Esophagus squamous epithelium (tissue), 5 donors: ENCODE measurements at regions not wholly inside any gene's neighbourhood (a gene's known extent, or its start where the extent isn't known, plus 50 kb on each side); places are given as distances from the start of the nearest gene placed in this dataset.

Experiments
- DNase-seq: peaks from one replicate; lab custom pipeline; 2025; lab: John Stamatoyannopoulos, UW
- H3K27ac ChIP-seq, 4 donors: fragments of 200-600 bp; sonication (generic); one replicate each; pipeline ENCODE4 v1.5.1; 2016 to 2019; ENCODE audit warnings: mild to moderate bottlenecking in 1 of 4
- H3K27me3 ChIP-seq, 4 donors: fragments of 200-600 bp; sonication (generic); 1 replicate in 3 of 4; 2 replicates in 1 of 4; pipeline versions ENCODE4 v1.5.1 to v1.6.0; 2017 to 2021; ENCODE audit warnings: antibody characterized with exemption in 1 of 4
- H3K36me3 ChIP-seq, 3 donors: fragments of 200-600 bp; sonication (generic); one replicate each; pipeline ENCODE4 v1.5.1; 2016 to 2019
- H3K4me1 ChIP-seq, 3 donors: fragments of 200-600 bp; sonication (generic); one replicate each; pipeline ENCODE4 v1.5.1; 2017 to 2019
- H3K4me3 ChIP-seq, 4 donors: fragments of 200-600 bp; sonication (generic); 1 replicate in 3 of 4; 2 replicates in 1 of 4; pipeline ENCODE4 v1.5.1; 2016 to 2019; ENCODE audit warnings: mild to moderate bottlenecking in 2 of 4, moderate library complexity in 1 of 4
- H3K9me3 ChIP-seq, 3 donors: fragments of 200-600 bp; sonication (generic); one replicate each; pipeline ENCODE4 v1.5.1; 2016 to 2019
- POLR2A ChIP-seq, 4 donors: fragments of 450-650 bp; IDR thresholded peaks; one replicate each; pipeline ENCODE4 v1.6.1; 2017; ENCODE audit warnings: antibody characterized with exemption in 4 of 4, mild to moderate bottlenecking in 4 of 4, moderate library complexity in 3 of 4
- WGBS, 2 donors: methylation state at CpG; one replicate each; pipeline ENCODE4 v1.1.5; 2018; 5-methylcytosine and 5-hydroxymethylcytosine counted together
- intact Hi-C: fragments of 100-400 bp; cut with DNase I; formaldehyde crosslinking; loops from one replicate; pipeline ENCODE4 v1.15.0; 2022
- TF ChIP-seq, protein P1 (sequence below), 6 experiments: fragments of 450-650 bp in 4 of 6; fragments of 200-600 bp in 2 of 6; sonication (generic) in 2 of 6; IDR thresholded peaks; one replicate each; pipeline ENCODE4 v1.5.1; 2016 to 2019; ENCODE audit warnings: antibody characterized with exemption in 6 of 6, mild to moderate bottlenecking in 4 of 6, moderate library complexity in 4 of 6
- donor health status: DM: yes; HTN: yes; CAD: no.

DNA sequence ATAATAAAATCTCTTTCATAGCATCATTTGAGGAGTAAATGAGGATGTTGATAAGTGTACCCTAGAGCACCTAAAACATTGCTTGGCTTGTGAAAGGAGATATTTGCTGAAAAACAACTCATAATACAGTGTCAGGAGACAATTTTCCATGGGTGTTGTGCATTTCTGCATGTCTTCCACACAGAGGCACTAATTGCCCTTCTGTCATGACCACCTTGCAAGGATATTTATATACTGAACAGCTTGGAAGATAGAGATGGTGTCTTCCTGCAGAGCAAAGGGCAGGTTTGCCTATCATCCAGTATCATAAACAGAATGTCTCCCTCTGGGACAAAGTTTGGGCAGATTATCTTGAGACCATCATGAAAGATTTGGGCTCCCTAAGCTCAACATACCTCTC, 495.2 kb upstream of the LRRN3 start:
- no peak overlapping the region for H3K27ac ChIP-seq
- no peak for DNase-seq
- no peaks in the 10 kb centered on the region for H3K27me3 ChIP-seq
- H3K9me3 ChIP-seq: no peaks in the 10 kb centered on the region
- intact Hi-C loops: no loop called here
- no peak overlapping the region for H3K4me3 ChIP-seq
- H3K4me1 ChIP-seq: no peaks in the 10 kb centered on the region
- TF ChIP-seq POLR2A (IDR thresholded peaks at IDR 0.05): no peak
- TF ChIP-seq, protein P1, sequence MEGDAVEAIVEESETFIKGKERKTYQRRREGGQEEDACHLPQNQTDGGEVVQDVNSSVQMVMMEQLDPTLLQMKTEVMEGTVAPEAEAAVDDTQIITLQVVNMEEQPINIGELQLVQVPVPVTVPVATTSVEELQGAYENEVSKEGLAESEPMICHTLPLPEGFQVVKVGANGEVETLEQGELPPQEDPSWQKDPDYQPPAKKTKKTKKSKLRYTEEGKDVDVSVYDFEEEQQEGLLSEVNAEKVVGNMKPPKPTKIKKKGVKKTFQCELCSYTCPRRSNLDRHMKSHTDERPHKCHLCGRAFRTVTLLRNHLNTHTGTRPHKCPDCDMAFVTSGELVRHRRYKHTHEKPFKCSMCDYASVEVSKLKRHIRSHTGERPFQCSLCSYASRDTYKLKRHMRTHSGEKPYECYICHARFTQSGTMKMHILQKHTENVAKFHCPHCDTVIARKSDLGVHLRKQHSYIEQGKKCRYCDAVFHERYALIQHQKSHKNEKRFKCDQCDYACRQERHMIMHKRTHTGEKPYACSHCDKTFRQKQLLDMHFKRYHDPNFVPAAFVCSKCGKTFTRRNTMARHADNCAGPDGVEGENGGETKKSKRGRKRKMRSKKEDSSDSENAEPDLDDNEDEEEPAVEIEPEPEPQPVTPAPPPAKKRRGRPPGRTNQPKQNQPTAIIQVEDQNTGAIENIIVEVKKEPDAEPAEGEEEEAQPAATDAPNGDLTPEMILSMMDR (IDR thresholded peaks at IDR 0.05): no peak
- H3K36me3 ChIP-seq: no peaks in the 10 kb centered on the region

DNA sequence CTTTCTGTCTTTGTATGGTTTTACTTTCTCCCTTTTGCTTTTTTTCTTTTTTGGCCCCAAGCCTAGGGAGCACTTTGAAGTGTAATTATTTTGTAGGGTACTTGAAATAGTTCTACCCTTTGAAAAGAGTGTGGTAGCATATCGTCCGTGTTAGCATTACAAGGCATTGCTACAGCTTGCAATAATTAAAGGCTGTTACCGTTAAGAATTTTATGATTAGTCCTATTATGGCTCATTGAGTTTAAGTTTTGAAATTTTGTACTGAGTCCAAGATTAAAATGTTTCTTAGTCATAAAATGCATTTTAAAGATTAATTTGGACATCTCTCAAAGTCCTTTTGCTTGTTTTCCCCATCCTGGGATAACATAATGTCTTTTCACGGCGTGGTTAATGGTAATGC, 490.0 kb upstream of the LRRN3 start:
- Histone ChIP-seq H3K9me3 (no peaks in the 10 kb centered on the region), H3K4me3 (no peak overlapping the region), H3K4me1 (no peaks in the 10 kb centered on the region), H3K27me3 (no peaks in the 10 kb centered on the region), H3K36me3 (no peaks in the 10 kb centered on the region), H3K27ac (no peak overlapping the region)
- DNase-seq: no peak
- intact Hi-C loops: no loop called here
- TF ChIP-seq, protein P1 (IDR thresholded peaks at IDR 0.05): no peak
- TF ChIP-seq POLR2A (IDR thresholded peaks at IDR 0.05): no peak
- 39 to 43% methylated on average over 5 of the region's 5 CpGs for WGBS, 2 donors

DNA sequence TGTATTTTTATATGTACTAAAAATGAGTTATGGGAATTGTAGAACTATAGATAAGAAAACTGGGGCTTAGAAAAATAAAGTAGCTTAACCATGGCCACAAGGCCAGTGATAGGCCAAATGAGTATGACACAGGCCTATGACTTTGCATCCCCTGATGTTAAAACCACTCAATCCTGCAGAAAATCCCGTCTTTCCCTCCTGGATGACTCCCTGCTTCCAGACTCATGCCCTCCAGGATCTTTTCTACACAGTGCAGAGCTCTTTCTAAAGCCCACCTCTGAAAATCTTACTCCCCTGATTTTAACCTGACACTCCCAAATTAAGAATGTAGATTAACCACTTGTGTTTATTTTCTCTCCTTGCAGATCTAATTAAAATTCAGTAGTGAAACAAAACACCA, 489.2 kb upstream of the LRRN3 start:
- H3K4me3 ChIP-seq: no peak overlapping the region
- H3K27me3 ChIP-seq: no peaks in the 10 kb centered on the region
- 45 to 64% methylated on average over 1 of the region's 1 CpG for WGBS, 2 donors
- H3K27ac ChIP-seq: no peak overlapping the region
- no peaks in the 10 kb centered on the region for H3K4me1 ChIP-seq
- no peak for DNase-seq
- TF ChIP-seq, protein P1 (IDR thresholded peaks at IDR 0.05): no peak
- TF ChIP-seq POLR2A (IDR thresholded peaks at IDR 0.05): no peak
- intact Hi-C loops: no loop called here
- H3K36me3 ChIP-seq: no peaks in the 10 kb centered on the region
- H3K9me3 ChIP-seq: no peaks in the 10 kb centered on the region

DNA sequence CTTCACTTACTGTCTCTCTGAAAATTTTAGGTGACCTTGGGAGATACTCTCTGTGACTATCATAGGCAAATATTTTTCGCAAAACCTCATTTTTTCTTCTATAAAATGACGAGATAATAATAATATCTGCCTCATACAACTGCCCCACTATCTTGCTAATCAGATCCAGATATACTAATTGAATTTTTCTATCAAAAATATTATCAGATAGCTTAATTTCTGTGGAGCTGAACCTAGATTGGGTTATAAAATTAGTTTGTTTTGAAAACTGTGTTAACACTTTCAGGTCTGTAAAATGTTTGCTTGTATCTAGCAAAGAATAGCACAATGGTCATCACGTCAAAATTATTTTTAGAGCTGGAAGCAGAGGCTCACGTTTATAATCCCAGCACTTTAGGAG, 486.7 kb upstream of the LRRN3 start:
- 77 to 79% methylated on average over 4 of the region's 4 CpGs for WGBS, 2 donors
- Histone ChIP-seq H3K27me3 (no peaks in the 10 kb centered on the region), H3K4me3 (no peak overlapping the region), H3K9me3 (no peaks in the 10 kb centered on the region), H3K27ac (no peak overlapping the region), H3K36me3 (no peaks in the 10 kb centered on the region), H3K4me1 (no peaks in the 10 kb centered on the region)
- intact Hi-C loops: no loop called here
- DNase-seq: no peak
- TF ChIP-seq, protein P1 (IDR thresholded peaks at IDR 0.05): no peak
- TF ChIP-seq POLR2A (IDR thresholded peaks at IDR 0.05): no peak

DNA sequence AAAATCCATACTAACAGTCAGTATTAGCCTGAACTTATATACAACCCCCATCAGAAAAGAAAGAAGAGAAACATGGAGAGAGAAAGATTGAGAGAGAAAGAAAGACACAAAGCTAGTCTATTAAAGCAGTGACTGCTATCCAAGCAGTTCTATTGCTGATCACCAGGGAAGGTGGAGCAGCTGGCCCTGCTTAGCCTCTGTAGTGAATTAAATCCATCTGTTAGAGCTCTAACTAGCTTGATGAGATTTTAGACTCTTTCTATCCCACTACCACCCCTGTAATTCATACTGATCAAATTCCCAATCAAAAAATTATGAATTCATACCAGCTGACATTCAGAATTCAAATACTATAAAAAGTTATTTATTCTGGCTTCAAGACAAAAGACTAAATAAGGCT, 486.0 kb upstream of the LRRN3 start:
- no peaks in the 10 kb centered on the region for H3K9me3 ChIP-seq
- H3K4me3 ChIP-seq: no peak overlapping the region
- no peaks in the 10 kb centered on the region for H3K36me3 ChIP-seq
- H3K4me1 ChIP-seq: no peaks in the 10 kb centered on the region
- TF ChIP-seq POLR2A (IDR thresholded peaks at IDR 0.05): no peak
- TF ChIP-seq, protein P1 (IDR thresholded peaks at IDR 0.05): no peak
- H3K27ac ChIP-seq: no peak overlapping the region
- no peak for DNase-seq
- intact Hi-C loops: no loop called here
- no peaks in the 10 kb centered on the region for H3K27me3 ChIP-seq
